Lung (tissue), 11 donors: ENCODE measurements at regions not wholly inside any gene's neighbourhood (a gene's known extent, or its start where the extent isn't known, plus 50 kb on each side); places are given as distances from the start of the nearest gene placed in this dataset.

Experiments
- ATAC-seq: fragments of 200-7000 bp; cut with Tn5 transposase; one replicate; pipeline ENCODE4 v1.9.1; 2020; ENCODE audit warnings: moderate number of reproducible peaks; ENCODE audit not compliant: insufficient read depth, low FRiP score
- DNase-seq, 3 donors: peaks; one replicate each; pipeline ENCODE4 v3.0.0-alpha.2; 2013 to 2017
- H3K27ac ChIP-seq, 2 donors: one replicate each; pipeline ENCODE4 v1.5.1; 2013; ENCODE audit warnings: mild to moderate bottlenecking in 2 of 2, moderate library complexity in 2 of 2, control low read depth in 1 of 2, inconsistent platforms in 1 of 2, low read depth in 1 of 2, low read length in 1 of 2
- H3K27me3 ChIP-seq, 3 donors: one replicate each; pipeline ENCODE4 v1.5.1; 2013; ENCODE audit warnings: low read length in 2 of 3; ENCODE audit not compliant: control insufficient read depth in 3 of 3, insufficient read depth in 3 of 3
- H3K36me3 ChIP-seq, 4 donors: one replicate each; pipeline ENCODE4 v1.5.1; 2013; ENCODE audit warnings: low read length in 4 of 4, mild to moderate bottlenecking in 1 of 4, moderate library complexity in 1 of 4; ENCODE audit not compliant: control insufficient read depth in 4 of 4, insufficient read depth in 4 of 4
- H3K4me1 ChIP-seq, 5 donors: one replicate each; pipeline ENCODE4 v1.5.1; 2013; ENCODE audit warnings: low read length in 5 of 5, mild to moderate bottlenecking in 2 of 5, moderate library complexity in 1 of 5; ENCODE audit not compliant: control insufficient read depth in 5 of 5, insufficient read depth in 5 of 5
- H3K4me3 ChIP-seq: one replicate; pipeline ENCODE4 v1.5.1; 2013; ENCODE audit warnings: mild to moderate bottlenecking, control low read depth, moderate library complexity
- H3K9ac ChIP-seq, 2 donors: one replicate each; pipeline ENCODE4 v1.5.1; 2013; ENCODE audit warnings: low read length in 2 of 2, control low read depth in 1 of 2; ENCODE audit not compliant: insufficient read depth in 1 of 2
- H3K9me3 ChIP-seq, 4 donors: one replicate each; pipeline ENCODE4 v1.5.1; 2013; ENCODE audit warnings: low read length in 3 of 4, mild to moderate bottlenecking in 1 of 4, moderate library complexity in 1 of 4; ENCODE audit not compliant: control insufficient read depth in 4 of 4, insufficient read depth in 3 of 4
- WGBS, 2 donors: extraction: QIAGEN DNeasy Blood & Tissue Kit; methylation state at CpG; one replicate each; pipeline ENCODE4 v1.1.7; 2013; 5-methylcytosine and 5-hydroxymethylcytosine counted together
- TF ChIP-seq, protein P1 (sequence below): IDR thresholded peaks from 2 replicates; pipeline ENCODE4 v1.5.1; 2012; ENCODE audit warnings: mild to moderate bottlenecking; ENCODE audit errors: control extremely low read depth, extremely low read depth
- donor health status: control.
- donor health status: control.
- donor health status: Bipolar disorder and iron deficiency.
- donor health status: healthy.
- donor health status: DM: yes; HTN: yes; CAD: no.

GRCh38 chr6:112983713-112984261, 636.7 kb downstream of the RFPL4B start:
- Histone ChIP-seq H3K36me3 (no peaks in the 10 kb centered on the region), H3K9ac (no peak overlapping the region), H3K4me3 (no peak overlapping the region), H3K4me1 (peaks cover 0 to 28% (median 4%) of the 10 kb centered on the region in 5 donors), H3K27me3 (no peaks in the 10 kb centered on the region), H3K27ac (no peak overlapping the region), H3K9me3 (peaks cover 0 to 1% (median 0%) of the 10 kb centered on the region in 4 donors)
- DNase-seq: peak in 2 of 3 donors; percentile 93 to 94
- ATAC-seq: no peak
- TF ChIP-seq, protein P1, sequence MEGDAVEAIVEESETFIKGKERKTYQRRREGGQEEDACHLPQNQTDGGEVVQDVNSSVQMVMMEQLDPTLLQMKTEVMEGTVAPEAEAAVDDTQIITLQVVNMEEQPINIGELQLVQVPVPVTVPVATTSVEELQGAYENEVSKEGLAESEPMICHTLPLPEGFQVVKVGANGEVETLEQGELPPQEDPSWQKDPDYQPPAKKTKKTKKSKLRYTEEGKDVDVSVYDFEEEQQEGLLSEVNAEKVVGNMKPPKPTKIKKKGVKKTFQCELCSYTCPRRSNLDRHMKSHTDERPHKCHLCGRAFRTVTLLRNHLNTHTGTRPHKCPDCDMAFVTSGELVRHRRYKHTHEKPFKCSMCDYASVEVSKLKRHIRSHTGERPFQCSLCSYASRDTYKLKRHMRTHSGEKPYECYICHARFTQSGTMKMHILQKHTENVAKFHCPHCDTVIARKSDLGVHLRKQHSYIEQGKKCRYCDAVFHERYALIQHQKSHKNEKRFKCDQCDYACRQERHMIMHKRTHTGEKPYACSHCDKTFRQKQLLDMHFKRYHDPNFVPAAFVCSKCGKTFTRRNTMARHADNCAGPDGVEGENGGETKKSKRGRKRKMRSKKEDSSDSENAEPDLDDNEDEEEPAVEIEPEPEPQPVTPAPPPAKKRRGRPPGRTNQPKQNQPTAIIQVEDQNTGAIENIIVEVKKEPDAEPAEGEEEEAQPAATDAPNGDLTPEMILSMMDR: no peak
- WGBS, 2 donors: 78 to 86% methylated on average over 1 of the region's 1 CpG

DNA sequence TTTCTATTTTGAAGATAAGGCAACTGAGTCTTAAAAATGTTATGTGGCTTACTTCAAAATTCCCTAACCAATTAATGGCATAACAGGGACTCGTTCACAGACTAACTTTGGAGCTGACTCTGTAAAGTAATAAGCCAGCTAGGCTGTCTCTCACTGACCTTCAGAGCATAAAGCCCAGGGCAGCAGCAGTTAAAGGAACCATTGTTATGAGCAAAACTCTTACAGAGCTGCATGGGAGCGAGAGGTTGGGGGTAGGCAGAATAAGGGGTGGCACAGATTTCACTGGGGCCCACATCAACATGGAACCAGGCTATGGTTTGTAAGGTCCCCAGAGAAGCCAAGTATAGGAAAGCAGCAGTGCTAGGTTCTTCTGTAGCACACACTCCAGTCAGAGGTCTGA, 637.8 kb downstream of the RFPL4B start:
- Histone ChIP-seq H3K27ac (no peak overlapping the region), H3K36me3 (no peaks in the 10 kb centered on the region), H3K9ac (no peak overlapping the region), H3K4me3 (no peak overlapping the region), H3K9me3 (peaks cover 0 to 1% (median 0%) of the 10 kb centered on the region in 4 donors), H3K4me1 (peaks cover 0 to 28% (median 0%) of the 10 kb centered on the region in 5 donors), H3K27me3 (no peaks in the 10 kb centered on the region)
- no peak for ATAC-seq
- DNase-seq: peak in 1 of 3 donors; percentile 22
- TF ChIP-seq, protein P1: no peak
- 82 to 94% methylated on average over 2 of the region's 2 CpGs for WGBS, 2 donors

- DNase-seq (peak in 2 of 3 donors; percentile 33 to 51), ATAC-seq (no peak)
- H3K9me3 ChIP-seq: peaks cover 0 to 1% (median 0%) of the 10 kb centered on the region in 4 donors
- WGBS, 2 donors: 82 to 84% methylated on average over 2 of the region's 2 CpGs
- H3K4me1 ChIP-seq: peaks cover 0 to 28% (median 0%) of the 10 kb centered on the region in 5 donors
- H3K27me3 ChIP-seq: no peaks in the 10 kb centered on the region
- TF ChIP-seq, protein P1: no peak
- no peak overlapping the region for H3K27ac ChIP-seq
- no peaks in the 10 kb centered on the region for H3K36me3 ChIP-seq
- H3K9ac ChIP-seq: no peak overlapping the region
- no peak overlapping the region for H3K4me3 ChIP-seq
Observed at GRCh38 chr6:112986321-112986720, 639.2 kb downstream of the RFPL4B start.

GRCh38 chr6:112988748-112989147, 641.6 kb downstream of the RFPL4B start:
- no peak for ATAC-seq
- Histone ChIP-seq H3K27me3 (no peaks in the 10 kb centered on the region), H3K4me1 (peaks cover 0 to 28% (median 0%) of the 10 kb centered on the region in 5 donors), H3K4me3 (no peak overlapping the region), H3K36me3 (no peaks in the 10 kb centered on the region), H3K9me3 (peaks cover 0 to 1% (median 0%) of the 10 kb centered on the region in 4 donors), H3K9ac (no peak overlapping the region), H3K27ac (no peak overlapping the region)
- WGBS, 2 donors: 95 to 97% methylated on average over 1 of the region's 1 CpG
- no peak for DNase-seq
- TF ChIP-seq, protein P1: no peak
